ENCODE measurements at regions not wholly inside any gene's neighbourhood (a gene's known extent, or its start where the extent isn't known, plus 50 kb on each side); places are given as distances from the start of the nearest gene placed in this dataset.

GRCh38 chr20:22652681-22653588, 68.6 kb upstream of the FOXA2 start:
- Histone ChIP-seq H3K27me3 (ENCODE audit: control insufficient read depth, insufficient read depth, low read length) (no peaks in the 10 kb centered on the region), H3K4me2 (ENCODE audit: extremely low read depth, insufficient read depth, low read length) (no peak overlapping the region), H3K4me1 (ENCODE audit: control insufficient read depth, extremely low read depth, insufficient read depth, low read length) (no peaks in the 10 kb centered on the region), H3K4me3 (replicated peaks in 1 of 4; ENCODE audit: control extremely low read depth in 1 of 4, insufficient read depth in 1 of 4, low read depth in 3 of 4, low read length in 4 of 4) (no peak overlapping the region), H2AFZ (ENCODE audit: low read length) (no peak overlapping the region), H3K9ac (ENCODE audit: insufficient read depth, low read length) (no peak overlapping the region), H3K27ac (ENCODE audit: insufficient read depth, low read length) (no peak overlapping the region), H3K9me3 (ENCODE audit: control insufficient read depth, insufficient read depth, low read depth, low read length) (no peaks in the 10 kb centered on the region), H3K36me3 (ENCODE audit: control insufficient read depth, insufficient read depth, low read length) (no peaks in the 10 kb centered on the region), H3K79me2 (ENCODE audit: control insufficient read depth, insufficient read depth, low read length) (no peaks in the 10 kb centered on the region), H4K20me1 (ENCODE audit: control insufficient read depth, extremely low read depth, insufficient read depth, low read length) (no peaks in the 10 kb centered on the region)
- DNase-seq (ENCODE audit: low read depth in 2 of 2): no peak
- TF ChIP-seq, protein P1, sequence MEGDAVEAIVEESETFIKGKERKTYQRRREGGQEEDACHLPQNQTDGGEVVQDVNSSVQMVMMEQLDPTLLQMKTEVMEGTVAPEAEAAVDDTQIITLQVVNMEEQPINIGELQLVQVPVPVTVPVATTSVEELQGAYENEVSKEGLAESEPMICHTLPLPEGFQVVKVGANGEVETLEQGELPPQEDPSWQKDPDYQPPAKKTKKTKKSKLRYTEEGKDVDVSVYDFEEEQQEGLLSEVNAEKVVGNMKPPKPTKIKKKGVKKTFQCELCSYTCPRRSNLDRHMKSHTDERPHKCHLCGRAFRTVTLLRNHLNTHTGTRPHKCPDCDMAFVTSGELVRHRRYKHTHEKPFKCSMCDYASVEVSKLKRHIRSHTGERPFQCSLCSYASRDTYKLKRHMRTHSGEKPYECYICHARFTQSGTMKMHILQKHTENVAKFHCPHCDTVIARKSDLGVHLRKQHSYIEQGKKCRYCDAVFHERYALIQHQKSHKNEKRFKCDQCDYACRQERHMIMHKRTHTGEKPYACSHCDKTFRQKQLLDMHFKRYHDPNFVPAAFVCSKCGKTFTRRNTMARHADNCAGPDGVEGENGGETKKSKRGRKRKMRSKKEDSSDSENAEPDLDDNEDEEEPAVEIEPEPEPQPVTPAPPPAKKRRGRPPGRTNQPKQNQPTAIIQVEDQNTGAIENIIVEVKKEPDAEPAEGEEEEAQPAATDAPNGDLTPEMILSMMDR (conservative IDR thresholded peaks at IDR 0.05 in 1 of 2, IDR thresholded peaks at IDR 0.05 in 1 of 2; ENCODE audit: low read depth in 1 of 2, low read length in 2 of 2): no peak
- no peak for TF ChIP-seq EZH2 (IDR thresholded peaks at IDR 0.05; ENCODE audit: low read length, missing control alignments)

- no peaks in the 10 kb centered on the region for H3K9me3 ChIP-seq (ENCODE audit: control insufficient read depth, insufficient read depth, low read depth, low read length)
- no peak overlapping the region for H3K4me2 ChIP-seq (ENCODE audit: extremely low read depth, insufficient read depth, low read length)
- DNase-seq (ENCODE audit: low read depth in 2 of 2): no peak
- H3K4me1 ChIP-seq (ENCODE audit: control insufficient read depth, extremely low read depth, insufficient read depth, low read length): no peaks in the 10 kb centered on the region
- no peak overlapping the region for H3K9ac ChIP-seq (ENCODE audit: insufficient read depth, low read length)
- no peak overlapping the region for H2AFZ ChIP-seq (ENCODE audit: low read length)
- no peaks in the 10 kb centered on the region for H3K27me3 ChIP-seq (ENCODE audit: control insufficient read depth, insufficient read depth, low read length)
- no peak overlapping the region for H3K27ac ChIP-seq (ENCODE audit: insufficient read depth, low read length)
- H3K36me3 ChIP-seq (ENCODE audit: control insufficient read depth, insufficient read depth, low read length): no peaks in the 10 kb centered on the region
- H3K4me3 ChIP-seq (replicated peaks in 1 of 4; ENCODE audit: control extremely low read depth in 1 of 4, insufficient read depth in 1 of 4, low read depth in 3 of 4, low read length in 4 of 4): no peak overlapping the region
- no peaks in the 10 kb centered on the region for H3K79me2 ChIP-seq (ENCODE audit: control insufficient read depth, insufficient read depth, low read length)
- H4K20me1 ChIP-seq (ENCODE audit: control insufficient read depth, extremely low read depth, insufficient read depth, low read length): no peaks in the 10 kb centered on the region
- no peak for TF ChIP-seq EZH2 (IDR thresholded peaks at IDR 0.05; ENCODE audit: low read length, missing control alignments)
- TF ChIP-seq, protein P1 (conservative IDR thresholded peaks at IDR 0.05 in 1 of 2, IDR thresholded peaks at IDR 0.05 in 1 of 2; ENCODE audit: low read depth in 1 of 2, low read length in 2 of 2): no peak
These were observed 69.6 kb upstream of the FOXA2 start for GRCh38 chr20:22653658-22654642.

- DNase-seq (ENCODE audit: low read depth in 2 of 2): no peak
- Histone ChIP-seq H3K27me3 (ENCODE audit: control insufficient read depth, insufficient read depth, low read length) (no peaks in the 10 kb centered on the region), H3K9ac (ENCODE audit: insufficient read depth, low read length) (no peak overlapping the region), H3K4me1 (ENCODE audit: control insufficient read depth, extremely low read depth, insufficient read depth, low read length) (no peaks in the 10 kb centered on the region), H3K79me2 (ENCODE audit: control insufficient read depth, insufficient read depth, low read length) (no peaks in the 10 kb centered on the region), H3K4me2 (ENCODE audit: extremely low read depth, insufficient read depth, low read length) (no peak overlapping the region), H3K27ac (ENCODE audit: insufficient read depth, low read length) (no peak overlapping the region), H3K36me3 (ENCODE audit: control insufficient read depth, insufficient read depth, low read length) (no peaks in the 10 kb centered on the region), H3K9me3 (ENCODE audit: control insufficient read depth, insufficient read depth, low read depth, low read length) (no peaks in the 10 kb centered on the region), H4K20me1 (ENCODE audit: control insufficient read depth, extremely low read depth, insufficient read depth, low read length) (no peaks in the 10 kb centered on the region), H3K4me3 (replicated peaks in 1 of 4; ENCODE audit: control extremely low read depth in 1 of 4, insufficient read depth in 1 of 4, low read depth in 3 of 4, low read length in 4 of 4) (no peak overlapping the region), H2AFZ (ENCODE audit: low read length) (no peak overlapping the region)
- TF ChIP-seq, protein P1 (conservative IDR thresholded peaks at IDR 0.05 in 1 of 2, IDR thresholded peaks at IDR 0.05 in 1 of 2; ENCODE audit: low read depth in 1 of 2, low read length in 2 of 2): no peak
- no peak for TF ChIP-seq EZH2 (IDR thresholded peaks at IDR 0.05; ENCODE audit: low read length, missing control alignments)
These were observed 79.2 kb upstream of the FOXA2 start for GRCh38 chr20:22663528-22664025.
